ENCODE measurements at regions not wholly inside any gene's neighbourhood (a gene's known extent, or its start where the extent isn't known, plus 50 kb on each side); places are given as distances from the start of the nearest gene placed in this dataset.

GRCh38 chr10:52423369-52423768 lies 109.3 kb downstream of the DKK1 start:
- Histone ChIP-seq H3K79me2 (ENCODE audit: insufficient read depth, low read length) (no peaks in the 10 kb centered on the region), H3K4me1 (ENCODE audit: insufficient read depth, low read length) (no peaks in the 10 kb centered on the region), H2AFZ (ENCODE audit: low read depth, low read length) (no peak overlapping the region), H3K36me3 (ENCODE audit: insufficient read depth, low read length) (no peaks in the 10 kb centered on the region), H4K20me1 (ENCODE audit: insufficient read depth, low read length) (no peaks in the 10 kb centered on the region), H3K4me2 (ENCODE audit: insufficient read depth, low read length) (no peak overlapping the region), H3K27me3 (ENCODE audit: insufficient read depth, low read length, poor library complexity) (no peaks in the 10 kb centered on the region), H3K4me3 (ENCODE audit: low read depth in 1 of 2, low read length in 2 of 2) (no peak overlapping the region), H3K9me3 (ENCODE audit: insufficient read depth, low read length, severe bottlenecking) (no peaks in the 10 kb centered on the region), H3K9ac (ENCODE audit: low read depth, low read length) (no peak overlapping the region), H3K27ac (ENCODE audit: low read length) (no peak overlapping the region)
- ATAC-seq (ENCODE audit: insufficient read depth, low read depth) (no peak), DNase-seq (no peak)
- TF ChIP-seq CTCF (IDR thresholded peaks at IDR 0.05; ENCODE audit: borderline replicate concordance, extremely low read depth, low read length, poor library complexity, severe bottlenecking) (no peak), EZH2 (IDR thresholded peaks at IDR 0.05; ENCODE audit: borderline replicate concordance, low read depth, low read length, severe bottlenecking) (no peak)

GRCh38 chr10:52424341-52424740 lies 110.3 kb downstream of the DKK1 start:
- H3K4me3 ChIP-seq (ENCODE audit: low read depth in 1 of 2, low read length in 2 of 2), result no peak overlapping the region
- no peaks in the 10 kb centered on the region for H3K4me1 ChIP-seq (ENCODE audit: insufficient read depth, low read length)
- H3K4me2 ChIP-seq (ENCODE audit: insufficient read depth, low read length), result no peak overlapping the region
- no peak overlapping the region for H3K9ac ChIP-seq (ENCODE audit: low read depth, low read length)
- ATAC-seq (ENCODE audit: insufficient read depth, low read depth), result no peak
- no peaks in the 10 kb centered on the region for H4K20me1 ChIP-seq (ENCODE audit: insufficient read depth, low read length)
- H3K79me2 ChIP-seq (ENCODE audit: insufficient read depth, low read length), result no peaks in the 10 kb centered on the region
- no peaks in the 10 kb centered on the region for H3K27me3 ChIP-seq (ENCODE audit: insufficient read depth, low read length, poor library complexity)
- H2AFZ ChIP-seq (ENCODE audit: low read depth, low read length), result no peak overlapping the region
- DNase-seq, result no peak
- no peak overlapping the region for H3K27ac ChIP-seq (ENCODE audit: low read length)
- TF ChIP-seq EZH2 (IDR thresholded peaks at IDR 0.05; ENCODE audit: borderline replicate concordance, low read depth, low read length, severe bottlenecking), result no peak
- TF ChIP-seq CTCF (IDR thresholded peaks at IDR 0.05; ENCODE audit: borderline replicate concordance, extremely low read depth, low read length, poor library complexity, severe bottlenecking), result no peak
- H3K9me3 ChIP-seq (ENCODE audit: insufficient read depth, low read length, severe bottlenecking), result no peaks in the 10 kb centered on the region
- no peaks in the 10 kb centered on the region for H3K36me3 ChIP-seq (ENCODE audit: insufficient read depth, low read length)

- Histone ChIP-seq H2AFZ (ENCODE audit: low read depth, low read length) (no peak overlapping the region), H3K27ac (ENCODE audit: low read length) (no peak overlapping the region), H3K4me1 (ENCODE audit: insufficient read depth, low read length) (no peaks in the 10 kb centered on the region), H3K79me2 (ENCODE audit: insufficient read depth, low read length) (no peaks in the 10 kb centered on the region), H3K27me3 (ENCODE audit: insufficient read depth, low read length, poor library complexity) (no peaks in the 10 kb centered on the region), H3K9ac (ENCODE audit: low read depth, low read length) (no peak overlapping the region), H3K4me3 (ENCODE audit: low read depth in 1 of 2, low read length in 2 of 2) (no peak overlapping the region), H3K9me3 (ENCODE audit: insufficient read depth, low read length, severe bottlenecking) (no peaks in the 10 kb centered on the region), H4K20me1 (ENCODE audit: insufficient read depth, low read length) (no peaks in the 10 kb centered on the region), H3K4me2 (ENCODE audit: insufficient read depth, low read length) (no peak overlapping the region), H3K36me3 (ENCODE audit: insufficient read depth, low read length) (no peaks in the 10 kb centered on the region)
- no peak for DNase-seq
- ATAC-seq (ENCODE audit: insufficient read depth, low read depth), result no peak
- TF ChIP-seq EZH2 (IDR thresholded peaks at IDR 0.05; ENCODE audit: borderline replicate concordance, low read depth, low read length, severe bottlenecking), result no peak
- TF ChIP-seq CTCF (IDR thresholded peaks at IDR 0.05; ENCODE audit: borderline replicate concordance, extremely low read depth, low read length, poor library complexity, severe bottlenecking), result no peak
Measured at GRCh38 chr10:52434734-52435133, 120.7 kb downstream of the DKK1 start.

- Histone ChIP-seq H3K9ac (ENCODE audit: low read depth, low read length) (no peak overlapping the region), H3K4me2 (ENCODE audit: insufficient read depth, low read length) (no peak overlapping the region), H3K4me3 (ENCODE audit: low read depth in 1 of 2, low read length in 2 of 2) (no peak overlapping the region), H3K9me3 (ENCODE audit: insufficient read depth, low read length, severe bottlenecking) (no peaks in the 10 kb centered on the region), H4K20me1 (ENCODE audit: insufficient read depth, low read length) (no peaks in the 10 kb centered on the region), H3K36me3 (ENCODE audit: insufficient read depth, low read length) (no peaks in the 10 kb centered on the region), H3K27me3 (ENCODE audit: insufficient read depth, low read length, poor library complexity) (no peaks in the 10 kb centered on the region), H3K27ac (ENCODE audit: low read length) (no peak overlapping the region), H2AFZ (ENCODE audit: low read depth, low read length) (no peak overlapping the region), H3K4me1 (ENCODE audit: insufficient read depth, low read length) (no peaks in the 10 kb centered on the region), H3K79me2 (ENCODE audit: insufficient read depth, low read length) (no peaks in the 10 kb centered on the region)
- TF ChIP-seq CTCF (IDR thresholded peaks at IDR 0.05; ENCODE audit: borderline replicate concordance, extremely low read depth, low read length, poor library complexity, severe bottlenecking) (no peak), EZH2 (IDR thresholded peaks at IDR 0.05; ENCODE audit: borderline replicate concordance, low read depth, low read length, severe bottlenecking) (no peak)
- no peak for ATAC-seq (ENCODE audit: insufficient read depth, low read depth)
- DNase-seq, result no peak
Measured at GRCh38 chr10:52436664-52437063, 122.6 kb downstream of the DKK1 start.

Data from DND-41 (cell line).